HG03108 (cell line): ENCODE measurements at regions not wholly inside any gene's neighbourhood (a gene's known extent, or its start where the extent isn't known, plus 50 kb on each side); places are given as distances from the start of the nearest gene placed in this dataset.
A peak's percentile ranks its signal among the peaks of the same experiment; 100 is the strongest.

Source experiments
- ATAC-seq: cut with Tn5 transposase; IDR thresholded peaks from one replicate; pipeline ENCODE4 v1.9.1; 2021; ENCODE audit warnings: moderate library complexity; ENCODE audit not compliant: unreplicated experiment

DNA sequence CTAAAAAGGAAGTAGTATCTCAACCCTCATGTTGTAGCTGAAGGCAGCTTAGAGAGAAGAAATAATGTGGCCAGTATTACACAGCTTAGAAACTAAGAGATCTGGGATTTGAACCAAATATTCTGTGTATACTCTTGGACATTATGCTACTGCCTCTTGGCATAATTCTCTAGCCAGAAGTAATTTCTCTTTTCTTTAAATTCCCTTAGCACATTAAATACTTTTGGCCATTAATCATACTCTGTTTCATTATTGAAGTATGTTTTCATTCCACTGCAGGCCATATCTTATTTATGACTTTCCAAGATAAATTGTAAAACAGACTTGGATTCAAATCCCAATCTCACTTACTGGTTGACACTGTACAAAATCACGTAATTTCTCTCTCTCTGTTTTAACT, 181.3 kb upstream of the SPAG17 start:
- ATAC-seq: no peak

- no peak for ATAC-seq
These were observed 179.9 kb upstream of the SPAG17 start for GRCh38 chr1:118364882-118365281.

- no peak for ATAC-seq
These were observed 178.4 kb upstream of the SPAG17 start for GRCh38 chr1:118363396-118363795.

DNA sequence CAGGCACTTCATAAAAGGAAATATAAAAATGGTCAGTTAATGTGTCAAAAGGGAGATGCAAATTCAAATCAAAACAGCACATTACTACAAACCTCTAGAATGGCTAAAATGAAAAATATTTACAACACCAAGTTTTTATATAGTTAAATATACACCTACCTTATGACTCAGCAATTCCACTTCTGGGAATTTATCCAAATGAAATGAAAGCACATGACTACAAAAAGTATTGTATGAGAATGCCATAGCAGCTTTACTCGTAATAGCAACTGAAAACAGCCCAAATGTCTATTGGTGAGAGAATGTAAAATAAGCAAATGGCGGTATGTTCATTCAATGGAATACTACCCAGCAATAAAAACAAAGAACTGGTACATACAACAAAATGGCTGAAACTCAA, 175.8 kb upstream of the SPAG17 start:
- ATAC-seq: no peak

DNA sequence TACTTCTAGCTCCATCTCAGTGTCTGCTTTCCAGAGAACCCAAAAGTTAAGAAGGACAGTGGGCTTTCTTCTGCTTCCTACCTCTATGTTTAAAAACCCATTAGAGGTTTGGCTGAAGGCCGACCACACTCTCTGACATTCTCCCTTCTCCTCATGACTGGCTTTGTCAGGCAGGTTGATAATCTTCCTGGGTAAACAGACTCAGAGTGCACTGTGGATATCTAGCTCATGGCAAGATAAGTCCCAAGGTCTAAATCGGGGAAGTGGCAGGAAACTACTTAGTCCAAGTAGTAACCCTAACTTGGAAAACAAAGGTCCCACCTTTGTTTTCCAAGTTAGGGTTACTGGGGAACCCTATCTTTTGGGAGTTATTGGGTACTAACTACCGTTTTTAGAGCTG, 161.9 kb upstream of the SPAG17 start:
- ATAC-seq: no peak

DNA sequence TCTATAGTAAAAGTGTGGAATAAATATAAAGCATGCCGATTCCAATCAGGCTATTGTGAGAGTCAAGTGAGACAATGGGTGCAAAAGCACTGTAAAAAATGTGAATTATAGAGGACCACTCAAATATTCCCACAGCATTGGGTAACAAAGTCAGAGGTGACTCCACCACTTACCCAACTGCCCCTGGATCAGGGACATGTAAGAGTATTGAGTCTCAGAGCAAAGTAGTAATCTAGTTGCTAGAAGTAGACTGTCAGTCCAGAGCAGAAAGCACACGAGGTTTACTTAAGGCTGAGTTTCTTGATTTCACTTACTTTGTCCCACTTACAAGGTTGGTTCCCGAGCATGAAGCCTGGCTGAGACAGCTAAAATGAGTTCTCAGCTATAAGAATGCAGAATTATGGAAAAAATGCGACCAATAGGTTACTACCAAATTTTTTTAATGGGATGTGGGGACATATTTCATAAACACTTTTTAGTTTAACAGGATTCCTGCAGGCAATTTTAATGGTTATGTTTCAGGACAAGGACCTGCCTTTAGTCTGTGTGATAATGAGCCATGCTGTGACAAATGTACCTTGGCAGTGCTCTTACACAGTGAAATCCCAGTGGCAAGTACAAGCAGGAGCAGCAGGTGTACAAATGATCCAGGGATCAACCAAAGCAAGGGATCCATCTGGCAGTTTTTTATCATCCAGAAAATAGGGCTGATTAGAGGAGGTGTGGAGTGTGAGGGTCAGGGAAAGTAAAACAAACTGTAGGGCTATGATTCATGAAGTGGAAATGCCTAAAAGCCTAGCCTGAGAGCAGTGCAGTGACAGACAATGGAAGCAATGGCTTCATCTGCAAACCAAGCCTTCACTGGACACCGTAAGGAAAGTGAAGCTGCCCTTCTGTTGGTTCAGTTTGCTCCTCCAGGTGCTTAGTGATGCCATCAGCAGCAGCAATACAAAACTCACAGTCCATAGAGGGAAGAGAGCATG, 156.2 kb upstream of the SPAG17 start:
- no peak for ATAC-seq

- no peak for ATAC-seq
These were observed 154.5 kb upstream of the SPAG17 start for GRCh38 chr1:118339400-118340124.

DNA sequence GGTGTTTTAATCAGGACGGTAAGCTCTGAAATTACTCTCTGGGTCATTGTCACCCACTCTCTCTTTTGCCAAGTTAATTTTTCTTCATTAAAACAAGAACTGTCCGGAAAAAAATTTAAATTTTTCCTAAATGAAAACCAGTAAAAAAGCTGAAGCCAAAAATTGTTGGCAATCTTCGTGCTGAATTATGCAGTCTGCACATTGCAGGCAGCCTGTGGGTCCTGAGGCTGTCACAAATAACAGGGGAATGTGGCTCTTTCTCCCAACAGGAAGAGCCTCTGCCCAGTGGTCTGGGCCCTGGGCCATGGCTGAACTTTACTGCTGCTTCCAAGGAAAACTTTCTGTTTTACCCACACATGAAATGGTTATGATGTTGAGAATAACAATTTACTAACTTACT, 153.9 kb upstream of the SPAG17 start:
- no peak for ATAC-seq

DNA sequence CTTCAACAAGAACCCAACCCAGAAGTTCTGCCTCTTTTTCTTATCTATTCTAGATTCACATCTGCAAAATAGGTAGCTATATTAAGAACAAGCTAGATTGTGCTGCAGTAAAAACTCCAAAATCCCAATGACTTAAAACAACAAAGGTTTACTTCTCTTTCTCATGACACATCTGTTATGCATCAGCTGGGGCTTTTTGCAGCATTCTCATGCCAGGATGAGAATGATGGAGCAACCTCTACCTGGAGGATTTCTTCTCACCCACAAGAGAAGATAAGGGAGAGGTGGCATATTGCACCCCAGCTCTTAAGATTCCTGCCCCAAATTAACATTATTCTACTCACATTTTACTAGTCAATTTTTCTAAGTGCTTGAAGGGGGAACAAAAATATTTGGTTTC, 152.3 kb upstream of the SPAG17 start:
- ATAC-seq: no peak

GRCh38 chr1:118335331-118335732, 150.3 kb upstream of the SPAG17 start:
- ATAC-seq: peak; percentile 93

GRCh38 chr1:118334506-118334905, 149.5 kb upstream of the SPAG17 start:
- no peak for ATAC-seq

DNA sequence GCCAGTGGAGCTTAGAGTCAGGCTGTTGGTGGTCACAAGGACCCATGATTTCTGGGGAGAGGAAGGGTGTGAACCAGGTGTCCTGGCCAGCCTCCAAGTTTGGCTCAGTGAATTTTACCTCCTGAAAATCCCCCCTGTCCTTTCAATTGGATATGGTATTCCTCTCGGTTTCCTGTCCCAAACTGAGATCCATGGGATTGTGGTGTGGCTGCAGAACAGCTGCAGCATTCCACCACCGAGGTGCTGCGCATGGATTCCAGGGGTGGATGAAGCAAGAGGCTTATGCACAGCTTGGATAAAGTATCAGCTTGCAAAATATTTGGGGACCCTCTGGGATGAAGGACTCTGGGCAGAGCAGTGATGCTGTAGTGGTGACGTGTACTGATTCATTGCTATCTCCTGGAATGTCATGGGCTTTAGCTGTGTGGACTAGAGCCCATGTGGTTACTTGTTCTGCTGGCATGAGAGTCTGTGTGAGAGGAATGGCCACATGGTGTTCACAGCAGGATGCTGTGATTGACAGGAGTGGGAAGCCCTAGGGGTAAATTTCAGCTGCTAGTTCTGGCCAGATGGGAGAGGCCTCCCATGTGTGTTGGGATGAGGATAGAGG, 148.7 kb upstream of the SPAG17 start:
- ATAC-seq: no peak

DNA sequence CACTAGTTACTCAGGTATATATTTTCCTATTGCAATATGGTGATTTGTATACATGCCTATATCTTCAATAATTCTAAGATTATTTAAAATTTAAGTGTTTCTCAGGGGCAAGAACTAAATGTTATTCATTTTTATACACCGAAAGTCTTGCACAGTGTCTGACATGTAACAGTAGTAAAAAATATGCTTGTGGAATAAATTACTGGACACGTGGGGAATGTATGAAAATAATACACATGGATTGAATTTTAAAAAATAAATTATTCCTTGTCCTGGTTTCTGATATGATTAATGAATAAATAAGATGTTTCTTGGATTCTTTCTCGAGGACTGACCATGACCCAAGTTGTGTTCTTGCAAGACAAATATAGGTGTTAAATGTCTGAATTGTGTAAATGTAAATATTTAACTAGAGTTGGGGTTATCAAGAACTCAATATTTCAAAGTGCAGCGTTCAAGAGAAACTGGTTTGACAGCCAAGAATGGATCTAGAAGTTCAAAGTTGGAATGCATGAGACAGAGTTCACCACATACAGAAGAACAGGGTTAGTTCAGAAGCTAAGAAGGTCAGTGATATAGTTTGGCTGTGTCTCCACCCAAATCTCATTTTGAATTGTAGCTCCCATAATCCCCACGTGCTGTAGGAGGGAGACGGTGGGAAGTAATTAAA, 142.1 kb upstream of the SPAG17 start:
- no peak for ATAC-seq

DNA sequence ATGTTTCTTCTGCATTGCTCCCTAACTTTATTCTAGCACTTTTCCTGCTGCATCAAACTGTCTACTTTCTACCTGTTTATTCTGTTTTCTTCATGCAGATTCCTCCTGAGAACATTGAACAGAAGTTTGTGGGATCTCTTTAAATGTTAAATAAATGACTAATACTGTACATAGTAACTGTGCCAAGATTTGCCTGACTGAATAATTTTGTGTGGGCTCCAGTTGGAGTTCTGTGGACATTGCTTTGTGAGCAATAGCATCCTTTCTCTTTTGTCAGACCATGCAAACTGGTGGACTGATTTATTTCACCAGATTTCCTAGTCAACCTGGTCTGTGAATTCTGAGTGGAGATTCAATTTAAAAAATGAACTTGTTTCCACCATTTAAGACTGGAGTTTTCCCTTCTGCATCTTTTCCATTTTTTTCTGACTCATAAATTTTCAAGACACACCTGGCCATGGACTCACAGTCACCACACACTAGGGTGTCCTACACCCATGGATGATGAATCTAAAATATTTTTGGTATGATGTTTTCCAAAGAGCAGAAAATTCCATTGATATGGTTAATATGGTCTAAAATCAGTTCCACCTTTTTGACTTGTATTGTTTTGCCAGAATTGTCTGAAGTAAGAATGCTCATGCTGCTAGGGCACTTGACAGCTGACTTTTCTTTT, 140.7 kb upstream of the SPAG17 start:
- no peak for ATAC-seq

GRCh38 chr1:118323246-118323645, 138.2 kb upstream of the SPAG17 start:
- no peak for ATAC-seq

DNA sequence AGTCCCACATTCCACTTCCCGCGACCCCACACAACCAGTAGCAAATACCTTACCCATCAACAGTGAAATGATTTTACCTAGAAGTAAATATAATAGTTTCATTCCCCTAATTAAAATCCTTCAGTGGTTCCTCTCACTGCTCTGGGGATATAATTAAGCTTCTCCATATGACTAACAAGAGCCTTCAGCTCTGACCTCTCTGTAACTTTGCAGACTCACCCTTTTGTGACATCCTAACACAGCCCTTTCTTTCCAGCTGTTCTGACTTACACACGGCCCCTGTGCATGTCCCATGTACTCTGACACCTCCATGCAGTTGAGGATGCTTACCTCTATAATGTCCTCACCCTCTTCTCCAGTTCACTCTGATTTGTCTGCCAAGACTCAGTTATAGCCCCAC, 137.3 kb upstream of the SPAG17 start:
- ATAC-seq: no peak

- no peak for ATAC-seq
These were observed 136.8 kb upstream of the SPAG17 start for GRCh38 chr1:118321840-118322239.

- ATAC-seq: no peak
These were observed 133.0 kb upstream of the SPAG17 start for GRCh38 chr1:118317842-118318614.

DNA sequence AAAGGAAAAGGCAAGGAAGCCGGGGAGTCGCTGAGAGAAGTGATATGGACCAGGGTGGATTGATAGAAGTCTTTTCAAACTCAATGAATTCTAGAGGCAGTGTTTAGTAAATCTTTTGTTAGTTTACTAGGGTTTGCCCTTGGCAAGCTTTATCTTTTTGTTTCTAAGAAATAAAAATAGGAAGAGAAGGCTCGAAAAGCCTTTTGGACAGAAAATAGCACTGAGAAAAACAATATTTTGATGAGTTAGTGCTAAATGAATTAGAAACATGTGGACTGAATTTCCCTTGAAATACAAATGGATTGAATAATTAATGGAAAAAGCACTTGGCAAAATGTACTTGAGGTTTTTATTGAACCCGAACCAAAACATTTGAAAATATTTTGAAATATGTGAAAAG, 121.8 kb upstream of the SPAG17 start:
- no peak for ATAC-seq
